ENCODE measurements at regions not wholly inside any gene's neighbourhood (a gene's known extent, or its start where the extent isn't known, plus 50 kb on each side); places are given as distances from the start of the nearest gene placed in this dataset.

GRCh38 chr13:74886502-74886901 lies 595.5 kb downstream of the TBC1D4 start:
- no peak overlapping the region for H3K9ac ChIP-seq (ENCODE audit: insufficient read depth in 1 of 2, low read depth in 2 of 2, low read length in 2 of 2)
- H4K20me1 ChIP-seq (replicated peaks; ENCODE audit: control insufficient read depth, insufficient read depth, low read length), result no peaks in the 10 kb centered on the region
- H3K4me3 ChIP-seq, result no peak overlapping the region
- no peak for TF ChIP-seq TOE1 (IDR thresholded peaks at IDR 0.05; ENCODE audit: borderline replicate concordance)
- TF ChIP-seq TOE1 (CRISPR knock-in tag; IDR thresholded peaks at IDR 0.05; ENCODE audit: borderline replicate concordance, low read depth), result no peak
- intact Hi-C loops (cut with micrococcal nuclease), result no loop called here
- no peak overlapping the region for H3K4me2 ChIP-seq (ENCODE audit: insufficient read depth, low read length)
- no peak for ATAC-seq
- BruUV-seq (replicated peaks), result no TSS peak
- no peak for DNase-seq (ENCODE audit: extremely low read depth in 1 of 4, low spot score in 3 of 4)
- WGBS (ENCODE audit: insufficient coverage, low coverage, missing lambda C conversion rate), result 3% methylated on average over 3 of the region's 3 CpGs
- H3K27me3 ChIP-seq (ENCODE audit: control insufficient read depth in 2 of 2, insufficient read depth in 2 of 2, low read length in 2 of 2), result no peaks in the 10 kb centered on the region
- FAIRE-seq, result no peak
- H3K4me1 ChIP-seq (replicated peaks in 1 of 2; ENCODE audit: control insufficient read depth in 2 of 2, insufficient read depth in 2 of 2, low read length in 2 of 2), result no peaks in the 10 kb centered on the region
- H3K79me2 ChIP-seq (ENCODE audit: control insufficient read depth, insufficient read depth, low read length), result no peaks in the 10 kb centered on the region
- in situ Hi-C loops (cut with MboI), result no loop called here
- CTCF ChIA-PET (ENCODE audit: low intra/inter-chr PET ratio), result no interaction called here
- POLR2A ChIA-PET, result no interaction called here
- no peaks in the 10 kb centered on the region for H3K36me3 ChIP-seq (ENCODE audit: control insufficient read depth, insufficient read depth, low read length)
- no peaks in the 10 kb centered on the region for H3K9me3 ChIP-seq (replicated peaks; ENCODE audit: control insufficient read depth, insufficient read depth, low read depth, low read length)
- H3K9me1 ChIP-seq (ENCODE audit: control insufficient read depth, insufficient read depth, low read length), result no peaks in the 10 kb centered on the region
- peak overlapping the region; percentile 66 for H2AFZ ChIP-seq (ENCODE audit: low read depth, low read length)
- H3K27ac ChIP-seq (ENCODE audit: extremely low read depth, low read depth, low read length), result no peak overlapping the region

GRCh38 chr13:74883834-74884233 lies 598.1 kb downstream of the TBC1D4 start:
- no peak overlapping the region for H3K4me2 ChIP-seq (ENCODE audit: insufficient read depth, low read length)
- intact Hi-C loops (cut with micrococcal nuclease), result no loop called here
- no peak overlapping the region for H3K9ac ChIP-seq (ENCODE audit: insufficient read depth in 1 of 2, low read depth in 2 of 2, low read length in 2 of 2)
- ChIA-PET POLR2A (no interaction called here), CTCF (ENCODE audit: low intra/inter-chr PET ratio) (interaction anchor here (0.7 kb wide), 1 partner anchor 173 kb away, joined by 3 read pairs; no protein-coding TSS in a partner anchor)
- no peak for DNase-seq (ENCODE audit: extremely low read depth in 1 of 4, low spot score in 3 of 4)
- in situ Hi-C loops (cut with MboI), result no loop called here
- H4K20me1 ChIP-seq (replicated peaks; ENCODE audit: control insufficient read depth, insufficient read depth, low read length), result no peaks in the 10 kb centered on the region
- H3K27me3 ChIP-seq (ENCODE audit: control insufficient read depth in 2 of 2, insufficient read depth in 2 of 2, low read length in 2 of 2), result no peaks in the 10 kb centered on the region
- H3K9me1 ChIP-seq (ENCODE audit: control insufficient read depth, insufficient read depth, low read length), result no peaks in the 10 kb centered on the region
- H3K36me3 ChIP-seq (ENCODE audit: control insufficient read depth, insufficient read depth, low read length), result no peaks in the 10 kb centered on the region
- no peak for ATAC-seq
- no peak for FAIRE-seq
- H3K79me2 ChIP-seq (ENCODE audit: control insufficient read depth, insufficient read depth, low read length), result no peaks in the 10 kb centered on the region
- BruUV-seq (replicated peaks), result no TSS peak
- H3K9me3 ChIP-seq (replicated peaks; ENCODE audit: control insufficient read depth, insufficient read depth, low read depth, low read length), result no peaks in the 10 kb centered on the region
- no peak overlapping the region for H3K27ac ChIP-seq (ENCODE audit: extremely low read depth, low read depth, low read length)
- H3K4me1 ChIP-seq (replicated peaks in 1 of 2; ENCODE audit: control insufficient read depth in 2 of 2, insufficient read depth in 2 of 2, low read length in 2 of 2), result no peaks in the 10 kb centered on the region
- 27% methylated on average over 3 of the region's 3 CpGs for WGBS (ENCODE audit: insufficient coverage, low coverage, missing lambda C conversion rate)
- no peak overlapping the region for H2AFZ ChIP-seq (ENCODE audit: low read depth, low read length)
- no peak overlapping the region for H3K4me3 ChIP-seq
- no peak for TF ChIP-seq NR2C1 (IDR thresholded peaks at IDR 0.05)
- no peak for TF ChIP-seq NR2C1 (tag; IDR thresholded peaks at IDR 0.05)
- no peak for TF ChIP-seq TEAD4 (IDR thresholded peaks at IDR 0.05; ENCODE audit: low read length)
- no peak for TF ChIP-seq TEAD4 (CRISPR knock-in tag; IDR thresholded peaks at IDR 0.05; ENCODE audit: borderline replicate concordance)

All from K562 (cell line).